Type B pancreatic cell (in vitro differentiated cells): ENCODE measurements at regions not wholly inside any gene's neighbourhood (a gene's known extent, or its start where the extent isn't known, plus 50 kb on each side); places are given as distances from the start of the nearest gene placed in this dataset.
"Not testable (repeated sequence)": the region's sequence is repeated elsewhere in the genome, so short reads cannot be mapped to it uniquely, and the experiment has no call there.

Experiments used
- DNase-seq: peaks from one replicate; pipeline ENCODE4 v3.0.0; 2021; ENCODE audit warnings: mixed read lengths; ENCODE audit not compliant: unreplicated experiment; ENCODE audit errors: extremely low spot score
- H3K27ac Mint-ChIP-seq: 2 replicates; pipeline ENCODE4 v1.8.0; 2021; ENCODE audit warnings: mild to moderate bottlenecking, mixed read lengths
- H3K27me3 Mint-ChIP-seq: 2 replicates; pipeline ENCODE4 v1.8.0; 2021; ENCODE audit warnings: mixed read lengths
- H3K36me3 Mint-ChIP-seq: 2 replicates; pipeline ENCODE4 v1.8.0; 2021; ENCODE audit warnings: mixed read lengths
- H3K4me1 Mint-ChIP-seq: one replicate; pipeline ENCODE4 v1.8.0; 2021; ENCODE audit warnings: mixed read lengths; ENCODE audit not compliant: unreplicated experiment
- H3K4me3 Mint-ChIP-seq: 2 replicates; pipeline ENCODE4 v1.8.0; 2021; ENCODE audit warnings: mild to moderate bottlenecking, mixed read lengths
- H3K9me3 Mint-ChIP-seq: 2 replicates; pipeline ENCODE4 v1.8.0; 2021; ENCODE audit warnings: mixed read lengths
- TF ChIP-seq, protein P1 (sequence below): fragments of 200-600 bp; sonication (generic); conservative IDR thresholded peaks from 2 replicates; pipeline ENCODE4 v1.5.0; 2021; ENCODE audit warnings: antibody characterized with exemption, mild to moderate bottlenecking

DNA sequence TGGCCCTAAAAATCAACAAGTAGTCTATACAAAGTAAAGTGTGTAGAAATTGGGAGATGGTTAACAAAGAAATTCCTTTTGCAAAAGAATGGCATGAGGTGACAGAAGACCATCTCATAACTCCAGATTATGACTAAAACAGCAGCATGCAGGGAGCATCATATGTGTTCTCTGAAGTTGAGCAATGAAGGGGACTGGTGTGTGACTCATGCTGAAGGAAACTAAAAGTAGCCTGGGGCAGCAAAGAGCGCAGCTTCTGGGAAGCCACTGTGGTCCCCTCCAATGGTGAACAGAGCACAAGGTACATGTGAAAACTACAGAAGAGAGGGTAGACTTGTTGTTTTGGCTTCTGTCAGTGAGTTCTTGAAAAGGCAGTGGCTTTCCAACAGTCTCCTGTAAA lies 133.4 kb downstream of the MACC1 start:
- Mint-ChIP-seq H3K4me3 (no peak overlapping the region), H3K9me3 (peaks cover 5% of the 10 kb centered on the region), H3K36me3 (no peaks in the 10 kb centered on the region), H3K4me1 (no peaks in the 10 kb centered on the region), H3K27me3 (no peaks in the 10 kb centered on the region), H3K27ac (no peak overlapping the region)
- DNase-seq = no peak
- TF ChIP-seq, protein P1, sequence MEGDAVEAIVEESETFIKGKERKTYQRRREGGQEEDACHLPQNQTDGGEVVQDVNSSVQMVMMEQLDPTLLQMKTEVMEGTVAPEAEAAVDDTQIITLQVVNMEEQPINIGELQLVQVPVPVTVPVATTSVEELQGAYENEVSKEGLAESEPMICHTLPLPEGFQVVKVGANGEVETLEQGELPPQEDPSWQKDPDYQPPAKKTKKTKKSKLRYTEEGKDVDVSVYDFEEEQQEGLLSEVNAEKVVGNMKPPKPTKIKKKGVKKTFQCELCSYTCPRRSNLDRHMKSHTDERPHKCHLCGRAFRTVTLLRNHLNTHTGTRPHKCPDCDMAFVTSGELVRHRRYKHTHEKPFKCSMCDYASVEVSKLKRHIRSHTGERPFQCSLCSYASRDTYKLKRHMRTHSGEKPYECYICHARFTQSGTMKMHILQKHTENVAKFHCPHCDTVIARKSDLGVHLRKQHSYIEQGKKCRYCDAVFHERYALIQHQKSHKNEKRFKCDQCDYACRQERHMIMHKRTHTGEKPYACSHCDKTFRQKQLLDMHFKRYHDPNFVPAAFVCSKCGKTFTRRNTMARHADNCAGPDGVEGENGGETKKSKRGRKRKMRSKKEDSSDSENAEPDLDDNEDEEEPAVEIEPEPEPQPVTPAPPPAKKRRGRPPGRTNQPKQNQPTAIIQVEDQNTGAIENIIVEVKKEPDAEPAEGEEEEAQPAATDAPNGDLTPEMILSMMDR = no peak

DNA sequence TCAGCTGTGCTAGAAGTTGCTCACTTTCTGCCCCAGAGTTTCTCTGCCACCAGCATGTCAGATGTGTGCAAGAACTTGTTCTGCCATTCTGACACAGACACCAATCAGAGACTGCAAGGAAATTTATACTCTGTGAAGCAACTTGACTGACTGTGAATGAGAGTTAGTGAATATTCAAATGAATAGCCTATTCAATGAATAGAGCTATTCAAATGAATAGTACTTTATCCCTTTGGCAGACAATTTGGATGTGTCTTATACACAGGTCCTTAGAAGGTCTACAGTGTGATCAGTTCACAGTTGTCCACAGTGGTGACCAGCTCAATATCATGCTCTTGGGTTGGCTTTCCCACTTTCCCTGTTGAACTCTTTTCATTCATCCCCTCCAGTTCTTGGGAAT lies 138.1 kb downstream of the MACC1 start:
- Mint-ChIP-seq H3K4me1 (no peaks in the 10 kb centered on the region), H3K36me3 (no peaks in the 10 kb centered on the region), H3K4me3 (no peak overlapping the region), H3K27ac (no peak overlapping the region), H3K9me3 (no peaks in the 10 kb centered on the region), H3K27me3 (no peaks in the 10 kb centered on the region)
- TF ChIP-seq, protein P1 = no peak
- DNase-seq = no peak

DNA sequence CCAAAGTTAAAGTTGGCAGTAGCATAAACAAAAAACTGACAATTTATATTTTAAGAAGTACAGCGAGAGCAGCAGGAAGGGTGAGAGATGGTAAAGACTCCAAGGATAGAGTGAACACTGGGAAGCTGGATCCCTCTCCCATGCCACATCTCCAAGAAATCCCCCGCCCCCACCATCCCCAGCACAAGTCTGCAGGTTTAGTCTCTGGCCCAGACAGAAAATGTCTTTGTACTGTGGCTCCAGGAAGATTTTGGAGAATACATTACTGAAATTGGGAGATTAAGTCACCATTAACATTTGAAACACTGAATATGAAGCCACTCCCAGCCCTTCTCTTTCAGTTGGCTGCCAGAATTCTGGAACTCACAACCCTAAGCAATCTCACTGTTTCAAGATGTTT lies 140.3 kb downstream of the MACC1 start:
- no peak overlapping the region for H3K27ac Mint-ChIP-seq

DNA sequence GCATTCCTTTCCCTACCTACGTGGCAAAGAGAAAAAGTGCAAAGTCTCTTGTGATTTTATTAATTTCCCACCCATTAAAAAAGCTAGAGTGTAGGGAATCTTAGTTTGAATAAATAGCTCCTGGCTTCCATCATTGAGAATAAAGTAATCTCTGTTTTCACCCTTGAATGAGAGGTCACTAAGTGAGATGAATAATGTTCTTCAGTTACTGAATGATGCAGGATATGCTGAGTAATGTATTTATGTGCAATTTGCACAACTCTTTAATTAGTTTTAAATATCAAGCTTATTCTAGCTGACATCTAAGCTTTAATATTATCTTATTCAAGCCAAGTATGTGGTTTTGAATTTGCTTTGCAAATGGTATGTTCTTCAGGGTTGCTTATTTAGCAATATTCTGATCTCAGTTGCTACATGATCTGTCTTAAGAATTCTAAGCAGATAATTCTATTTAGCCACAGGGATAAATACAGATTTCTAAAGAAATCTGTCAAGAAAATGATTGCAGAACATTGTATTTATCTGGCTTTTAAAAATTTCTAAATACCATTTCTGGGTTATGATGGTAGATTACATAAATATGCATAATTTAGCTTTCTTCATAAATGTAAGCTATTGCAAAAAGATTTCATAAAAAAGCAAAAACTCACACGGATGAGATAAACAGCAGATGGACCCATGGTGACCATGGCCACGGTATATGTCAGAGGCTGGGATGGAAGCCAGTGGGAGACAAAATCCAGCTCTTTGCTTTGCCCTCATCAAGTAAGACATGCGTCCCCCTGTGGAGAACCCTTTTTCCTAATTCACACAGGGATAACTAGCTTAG lies 141.0 kb downstream of the MACC1 start:
- TF ChIP-seq, protein P1 = no peak
- H3K27me3 Mint-ChIP-seq = no peaks in the 10 kb centered on the region
- no peak overlapping the region for H3K27ac Mint-ChIP-seq
- no peak overlapping the region for H3K4me3 Mint-ChIP-seq
- no peaks in the 10 kb centered on the region for H3K9me3 Mint-ChIP-seq
- H3K4me1 Mint-ChIP-seq = no peaks in the 10 kb centered on the region
- DNase-seq = no peak
- H3K36me3 Mint-ChIP-seq = no peaks in the 10 kb centered on the region

More for the DNA sequence above, 140.3 kb downstream of the MACC1 start:
- no peaks in the 10 kb centered on the region for H3K4me1 Mint-ChIP-seq
- no peaks in the 10 kb centered on the region for H3K9me3 Mint-ChIP-seq
- no peaks in the 10 kb centered on the region for H3K27me3 Mint-ChIP-seq
- no peak overlapping the region for H3K4me3 Mint-ChIP-seq
- no peaks in the 10 kb centered on the region for H3K36me3 Mint-ChIP-seq
- DNase-seq = no peak
- TF ChIP-seq, protein P1 = no peak

DNA sequence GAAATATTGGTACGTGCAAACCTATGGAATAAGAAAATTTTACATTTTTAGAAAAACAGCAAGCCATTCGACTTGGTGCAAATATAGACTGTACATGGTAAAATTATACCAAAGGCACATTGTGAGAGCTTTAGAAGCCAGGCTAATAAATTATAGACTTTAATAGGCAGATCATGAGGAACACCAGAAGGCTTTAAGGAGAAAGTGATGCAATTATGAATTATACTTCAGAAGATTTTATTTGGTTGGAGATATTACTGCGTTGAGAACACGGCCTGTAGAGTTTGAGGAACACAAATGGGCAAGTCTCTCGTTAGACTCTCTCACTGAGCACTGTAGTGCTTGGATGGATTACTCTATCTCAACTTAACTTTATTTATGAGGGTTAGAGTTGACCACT lies 141.7 kb downstream of the MACC1 start:
- no peak for DNase-seq
- H3K4me3 Mint-ChIP-seq = no peak overlapping the region
- no peak overlapping the region for H3K27ac Mint-ChIP-seq
- H3K36me3 Mint-ChIP-seq = no peaks in the 10 kb centered on the region
- no peaks in the 10 kb centered on the region for H3K9me3 Mint-ChIP-seq
- H3K4me1 Mint-ChIP-seq = no peaks in the 10 kb centered on the region
- H3K27me3 Mint-ChIP-seq = no peaks in the 10 kb centered on the region
- TF ChIP-seq, protein P1 = no peak

DNA sequence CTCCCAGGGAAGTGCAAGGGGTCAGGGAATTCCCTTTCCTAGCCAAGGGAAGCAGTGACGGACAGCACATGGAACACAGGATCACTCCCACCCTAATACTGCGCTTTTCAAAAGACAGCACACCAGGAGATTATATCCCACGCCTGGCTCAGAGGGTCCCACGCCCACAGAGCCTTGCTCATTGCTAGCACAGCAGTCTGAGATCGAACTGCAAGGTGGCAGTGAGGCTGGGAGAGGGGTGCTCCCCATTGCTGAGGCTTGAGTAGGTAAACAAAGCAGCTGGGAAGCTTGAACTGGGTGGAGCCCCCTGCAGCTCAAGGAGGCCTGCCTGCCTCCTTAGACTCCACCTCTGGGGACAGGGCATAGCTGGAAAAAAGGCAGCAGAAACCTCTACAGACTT lies 149.2 kb downstream of the MACC1 start:
- not testable (repeated sequence) for H3K4me3 Mint-ChIP-seq, H3K9me3 Mint-ChIP-seq, H3K27ac Mint-ChIP-seq, H3K27me3 Mint-ChIP-seq, H3K36me3 Mint-ChIP-seq, H3K4me1 Mint-ChIP-seq, DNase-seq
